ENCODE measurements at regions not wholly inside any gene's neighbourhood (a gene's known extent, or its start where the extent isn't known, plus 50 kb on each side); places are given as distances from the start of the nearest gene placed in this dataset.
"Not testable (repeated sequence)": the region's sequence is repeated elsewhere in the genome, so short reads cannot be mapped to it uniquely, and the experiment has no call there.

DNA sequence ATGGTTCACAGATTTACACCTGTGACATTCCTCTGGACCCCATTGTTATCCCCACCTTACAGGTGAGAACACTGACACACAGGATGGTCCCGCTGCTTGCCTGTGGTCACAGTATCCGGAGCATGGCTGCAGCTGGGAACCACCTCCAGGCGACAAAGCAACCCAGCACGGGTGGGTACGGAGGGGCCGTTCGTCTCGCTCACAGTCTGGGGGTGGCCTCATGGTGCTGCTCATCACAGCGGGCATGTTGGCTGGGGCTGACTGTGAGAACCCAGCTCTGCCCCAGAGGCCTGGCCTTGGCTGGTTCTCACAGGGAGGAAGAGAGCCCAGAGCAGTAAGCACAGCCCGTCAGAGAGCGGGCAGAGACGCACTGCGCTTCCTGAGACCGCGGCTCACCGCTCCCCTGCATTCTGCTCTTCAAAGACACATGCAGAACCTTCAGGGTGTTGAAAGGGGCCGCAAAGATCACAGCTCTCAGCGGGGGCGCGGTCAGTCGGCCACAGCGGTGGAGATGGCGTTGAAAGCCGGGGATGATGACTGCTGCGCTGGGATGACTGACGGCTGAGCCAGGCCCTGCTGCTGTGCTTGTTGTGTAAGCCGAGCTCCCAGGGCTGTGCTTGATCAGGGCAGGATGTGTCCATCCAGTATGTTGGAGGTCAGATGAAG, 423.0 kb downstream of the BRD1 start:
- no peak for DNase-seq

DNA sequence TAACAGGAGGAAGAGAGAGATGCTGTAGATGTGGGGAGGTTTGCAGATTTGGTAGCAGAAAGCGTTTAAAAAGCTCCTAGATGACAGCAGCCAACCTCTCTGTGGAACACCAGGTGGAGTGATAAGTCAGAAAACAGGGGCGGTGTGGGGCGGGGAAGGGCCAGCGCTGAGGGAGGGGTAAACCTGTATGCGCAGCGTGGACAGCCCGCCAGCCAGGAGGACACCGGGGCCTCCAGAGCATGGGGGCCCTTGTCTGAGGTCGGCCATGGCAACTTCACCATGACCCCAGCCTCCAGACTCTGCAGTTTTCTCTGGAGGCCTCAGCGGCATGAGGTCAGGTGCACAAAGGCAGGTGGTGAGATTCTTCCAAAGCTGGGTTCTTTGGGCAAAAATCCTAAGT, 423.7 kb downstream of the BRD1 start:
- DNase-seq: no peak

DNA sequence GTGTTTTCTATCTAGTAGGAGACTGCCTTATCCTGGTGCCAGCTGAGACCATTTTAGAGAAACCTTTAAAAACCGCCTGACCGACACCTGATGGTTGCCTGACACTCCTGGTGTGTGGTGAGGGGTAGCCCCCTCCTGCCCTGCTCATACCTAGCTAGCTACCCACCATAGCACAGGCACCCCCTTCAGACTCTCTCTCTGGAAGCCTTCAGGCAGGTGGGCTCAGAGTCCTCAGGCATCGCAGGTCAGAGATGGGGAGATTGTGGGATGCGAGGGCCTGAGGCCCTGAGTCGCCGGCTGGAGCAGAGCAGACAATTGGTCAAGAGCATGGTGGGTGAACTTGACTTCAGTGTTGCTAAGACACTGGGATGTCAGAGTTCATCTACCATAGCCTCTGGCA, 424.6 kb downstream of the BRD1 start:
- DNase-seq: no peak

DNA sequence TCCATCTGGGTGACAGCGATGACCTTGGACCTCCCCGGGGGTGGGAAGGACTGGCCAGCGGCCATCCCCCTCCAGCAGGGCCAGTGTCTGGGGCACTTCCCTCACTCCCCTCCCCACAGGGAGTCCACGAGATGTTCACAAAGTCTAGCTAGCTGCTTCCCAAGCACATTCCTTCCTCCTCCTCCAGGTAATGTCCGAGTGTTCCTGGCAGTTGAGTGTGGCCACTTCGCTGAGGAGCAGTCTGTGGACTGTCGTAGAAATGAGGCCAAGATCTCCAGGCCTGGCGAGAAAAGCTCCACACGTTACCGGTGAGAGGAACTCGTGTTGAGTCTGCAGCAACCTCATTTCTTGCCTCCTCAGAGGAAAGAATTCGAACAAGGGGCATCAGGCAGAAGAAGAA, 425.5 kb downstream of the BRD1 start:
- DNase-seq: no peak

DNA sequence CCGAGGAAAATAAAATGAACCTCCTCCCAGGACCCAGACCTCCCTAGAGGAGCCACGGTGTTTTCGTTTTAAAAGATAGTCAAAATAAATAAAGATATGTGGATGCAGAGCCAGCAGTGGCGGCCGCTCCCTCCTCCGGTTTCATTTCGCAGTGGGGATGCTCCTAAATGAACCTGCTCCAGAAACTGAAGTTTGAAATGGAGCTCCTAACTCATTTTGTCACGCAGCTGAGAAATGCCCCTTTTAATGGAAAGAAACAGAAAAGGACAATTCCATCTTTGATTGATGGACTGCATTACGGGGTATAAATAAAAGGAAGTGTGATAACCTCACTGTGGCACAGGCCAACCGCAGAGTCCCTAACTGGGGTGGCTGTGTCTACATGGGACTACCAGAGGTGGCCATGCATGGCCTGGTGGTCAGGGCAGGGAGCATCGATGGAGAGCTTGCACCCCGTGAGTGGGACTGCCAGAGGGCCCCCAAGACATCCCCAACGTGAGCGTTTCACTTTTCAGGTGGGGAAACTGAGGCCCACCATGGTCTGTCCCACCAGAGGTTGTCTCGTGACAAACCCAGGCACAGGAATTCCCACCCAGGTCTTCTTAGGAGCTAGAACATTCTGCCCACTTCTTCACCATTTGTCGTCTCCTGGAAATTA, 426.6 kb downstream of the BRD1 start:
- no peak for DNase-seq

DNA sequence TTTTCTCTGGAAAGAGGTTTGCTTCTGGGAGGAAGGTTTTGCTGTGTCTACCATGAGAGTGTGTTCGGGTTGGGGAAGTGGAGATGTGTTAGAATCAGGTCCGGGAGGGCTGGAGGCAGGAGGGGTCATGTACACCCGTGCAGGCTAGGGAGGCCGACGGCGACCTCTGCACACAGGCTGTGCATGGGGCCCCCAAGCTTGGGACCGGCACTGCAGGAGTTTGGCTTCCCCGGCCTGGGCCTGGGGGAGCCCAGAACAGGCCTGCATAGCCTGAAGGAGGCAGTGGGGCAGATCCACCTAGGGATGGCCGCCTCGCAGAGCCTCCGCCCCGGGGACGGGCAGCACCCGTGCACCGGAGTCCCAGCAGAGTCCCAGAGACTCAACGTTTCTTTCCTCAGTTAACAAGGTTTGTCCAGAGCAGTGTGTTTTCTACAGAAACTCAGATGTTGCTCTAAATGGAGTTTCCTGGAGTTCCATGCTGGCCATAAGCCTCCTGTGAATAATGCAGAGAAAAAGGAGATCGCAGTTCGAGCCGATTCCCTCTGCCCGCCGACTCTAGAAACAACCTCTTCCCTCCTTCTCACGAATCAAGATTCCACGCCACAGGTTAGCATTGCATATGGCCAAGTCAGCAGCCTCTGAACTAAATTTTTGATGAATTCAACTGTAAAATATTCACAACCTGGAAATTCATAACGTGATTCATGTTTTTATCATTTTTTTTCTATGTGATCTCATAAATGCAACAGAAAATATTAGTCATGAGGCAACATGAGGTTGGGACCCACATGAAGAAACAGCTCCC, 427.3 kb downstream of the BRD1 start:
- DNase-seq: no peak

DNA sequence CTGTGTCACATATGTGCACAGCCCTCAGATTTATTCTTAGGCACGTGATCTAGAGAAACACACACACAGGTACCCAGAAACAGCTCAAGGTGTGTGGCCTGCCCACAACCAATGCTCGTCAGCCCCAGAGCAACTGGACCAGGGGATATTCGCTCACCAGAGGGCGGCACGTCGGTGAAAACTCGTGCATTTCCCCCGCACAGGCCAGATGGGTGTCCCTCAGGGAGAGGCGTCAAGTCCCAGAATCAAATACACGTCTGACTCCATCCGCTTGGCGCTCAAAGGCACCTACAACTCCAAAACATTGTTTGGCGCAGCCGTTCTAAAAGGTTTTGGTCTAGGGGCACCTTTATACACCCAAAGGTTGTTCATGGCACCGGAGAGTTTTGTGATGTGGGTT, 429.0 kb downstream of the BRD1 start:
- DNase-seq: no peak

DNA sequence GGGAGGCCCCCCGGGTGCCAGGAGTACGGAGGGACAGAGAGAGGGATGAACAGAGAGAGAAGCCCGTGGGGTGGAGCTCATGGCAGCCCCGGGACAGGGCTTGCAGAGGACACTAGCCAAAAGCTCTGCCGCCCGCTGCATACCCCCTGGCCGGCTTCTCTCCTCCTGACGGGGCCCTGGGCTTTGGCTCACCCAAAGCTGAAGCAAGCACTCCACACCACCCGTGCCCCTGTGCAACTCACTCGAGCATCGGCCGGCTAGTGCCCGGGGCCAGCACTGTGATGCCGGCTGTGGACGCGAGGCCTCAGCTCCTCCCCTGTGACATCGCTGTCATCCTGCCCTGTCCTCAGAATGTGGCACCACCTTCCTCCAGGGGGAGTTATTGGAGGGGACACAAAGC, 429.6 kb downstream of the BRD1 start:
- DNase-seq: no peak

DNA sequence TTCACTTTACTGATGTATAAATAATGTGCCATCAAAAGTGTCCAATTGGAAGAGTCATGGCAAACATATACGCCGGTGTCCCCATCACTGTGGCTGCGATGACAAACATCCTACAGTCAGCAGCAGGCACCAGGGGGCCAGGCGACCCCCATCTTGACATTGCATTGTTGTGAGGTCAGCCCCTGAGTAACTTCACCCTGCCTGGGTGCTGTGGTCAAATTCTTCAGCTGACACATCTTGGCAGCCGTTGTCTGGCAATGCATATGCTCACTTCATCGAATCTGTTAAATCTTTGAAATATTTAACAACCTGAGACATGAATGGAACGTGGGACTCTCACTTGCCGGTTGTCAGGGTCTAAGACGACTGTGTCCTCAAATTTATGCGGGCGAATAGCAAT, 430.9 kb downstream of the BRD1 start:
- DNase-seq: no peak

DNA sequence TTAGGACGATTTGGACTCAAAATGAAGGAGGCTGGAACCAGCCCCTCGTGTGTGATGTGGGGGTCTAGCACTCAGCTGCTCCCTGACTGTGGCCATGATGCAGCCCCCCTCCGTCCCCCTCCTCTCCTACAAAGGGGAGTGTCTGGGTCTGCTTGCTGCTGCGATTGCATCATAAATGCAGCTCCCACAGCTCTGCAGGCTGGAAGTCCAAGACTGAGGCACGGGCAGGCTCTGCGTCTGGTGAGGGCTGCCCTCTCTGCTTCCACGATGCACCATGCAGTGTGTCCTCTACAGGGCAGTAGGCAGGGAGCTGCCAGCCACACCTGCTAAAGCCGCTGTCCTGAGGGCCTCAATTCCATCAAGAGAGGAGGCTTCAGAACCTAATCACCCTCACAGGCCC, 432.1 kb downstream of the BRD1 start:
- no peak for DNase-seq

DNA sequence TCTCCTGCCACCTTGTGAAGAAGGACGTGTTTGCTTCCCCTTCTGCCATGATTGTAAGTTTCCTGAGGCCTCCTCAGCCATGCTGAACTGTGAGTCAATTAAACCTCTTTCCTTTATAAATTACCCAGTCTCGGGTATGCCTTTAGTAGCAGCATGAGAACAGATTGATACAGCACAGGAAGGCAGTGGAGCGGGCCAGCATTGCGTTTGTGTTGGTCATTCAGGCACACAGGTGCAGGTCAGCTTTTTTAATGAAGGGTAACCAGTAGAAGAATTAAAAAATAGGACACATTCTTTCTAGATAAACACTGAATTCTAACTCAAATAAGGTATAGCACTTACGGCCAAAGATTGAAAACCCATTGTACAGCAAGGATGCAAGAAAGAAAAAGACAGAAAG, 432.6 kb downstream of the BRD1 start:
- not testable (repeated sequence) for DNase-seq

DNA sequence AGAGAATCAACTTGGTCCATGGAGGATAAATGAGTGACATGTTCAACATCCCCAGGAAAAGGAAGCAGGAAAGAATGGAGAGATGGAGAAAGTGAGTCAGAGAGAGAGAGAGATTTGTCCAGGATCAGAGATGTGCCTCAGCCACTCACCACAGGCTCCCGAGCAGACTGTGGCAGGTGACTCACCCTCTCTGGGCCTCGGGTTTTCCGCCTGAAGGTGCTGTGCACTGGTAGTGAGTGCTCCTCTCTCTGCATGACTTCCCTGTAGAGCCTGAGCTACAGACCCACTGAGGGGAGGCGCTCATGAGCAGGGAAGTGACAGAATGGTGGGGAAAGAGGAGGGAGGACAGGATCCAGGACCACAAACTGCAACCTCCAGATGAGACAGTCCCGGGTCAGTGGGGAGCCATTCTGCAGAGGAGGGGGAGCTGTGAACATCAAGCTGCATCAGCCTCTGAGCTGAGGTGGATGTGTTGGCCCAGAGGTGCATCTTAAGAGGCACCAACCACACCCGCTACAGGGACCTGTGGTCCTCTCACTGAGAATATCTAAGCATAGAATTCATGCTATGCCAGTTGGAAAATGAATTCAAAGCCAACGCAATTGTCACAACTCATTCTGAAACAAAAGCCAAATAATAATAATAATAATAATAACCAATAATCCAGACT, 433.4 kb downstream of the BRD1 start:
- DNase-seq: no peak

DNA sequence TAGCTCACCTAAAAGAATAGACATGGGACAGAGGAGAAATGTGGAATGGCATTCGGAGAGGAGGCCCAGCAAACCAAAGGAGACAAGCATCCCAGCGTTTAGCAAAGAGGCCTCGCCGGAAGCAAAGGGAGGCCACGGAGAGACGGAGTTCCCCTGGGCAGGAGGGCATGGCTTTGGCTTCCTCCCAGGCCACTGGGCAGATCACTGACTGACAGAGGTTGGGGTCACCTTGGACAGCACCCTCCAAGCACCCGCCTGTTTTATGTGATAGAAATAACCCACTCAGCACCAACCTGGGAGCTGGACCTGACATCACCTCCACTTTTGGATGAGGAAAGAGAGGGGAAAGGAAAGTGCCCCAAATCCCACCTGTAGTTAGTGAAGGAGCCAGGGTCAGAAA, 434.1 kb downstream of the BRD1 start:
- no peak for DNase-seq

DNA sequence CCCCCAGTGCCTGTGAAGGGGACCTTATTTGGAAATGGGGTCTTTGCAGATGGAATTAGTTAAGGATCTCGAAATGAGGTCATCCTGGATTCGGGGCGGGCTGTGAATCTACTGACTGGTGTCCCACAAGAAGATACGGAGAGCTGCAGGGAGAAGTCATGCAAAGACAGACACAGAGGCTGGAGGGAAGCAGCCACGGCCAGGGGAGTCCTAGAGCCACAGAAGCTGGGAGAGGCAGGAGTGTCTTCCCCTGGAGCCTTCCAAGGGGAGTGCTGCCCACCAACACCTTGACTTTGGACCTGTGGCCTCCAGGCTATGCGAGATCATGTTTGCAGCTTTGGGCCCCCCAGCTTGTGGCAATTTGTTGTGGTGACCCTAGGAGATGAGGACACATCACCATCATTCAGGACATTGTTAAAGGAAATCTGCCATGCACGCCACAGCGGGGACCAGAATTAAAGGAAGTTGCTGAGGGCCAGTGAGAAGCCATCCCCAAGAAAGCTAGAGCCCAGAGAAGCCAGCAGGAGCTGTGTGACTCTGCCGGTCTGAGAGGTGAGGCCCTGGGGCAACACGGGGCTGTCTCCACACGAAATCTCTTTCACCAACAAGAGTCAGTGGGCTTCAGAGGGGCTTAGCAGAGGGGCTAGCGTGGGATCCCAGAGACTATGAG, 434.7 kb downstream of the BRD1 start:
- no peak for DNase-seq

DNA sequence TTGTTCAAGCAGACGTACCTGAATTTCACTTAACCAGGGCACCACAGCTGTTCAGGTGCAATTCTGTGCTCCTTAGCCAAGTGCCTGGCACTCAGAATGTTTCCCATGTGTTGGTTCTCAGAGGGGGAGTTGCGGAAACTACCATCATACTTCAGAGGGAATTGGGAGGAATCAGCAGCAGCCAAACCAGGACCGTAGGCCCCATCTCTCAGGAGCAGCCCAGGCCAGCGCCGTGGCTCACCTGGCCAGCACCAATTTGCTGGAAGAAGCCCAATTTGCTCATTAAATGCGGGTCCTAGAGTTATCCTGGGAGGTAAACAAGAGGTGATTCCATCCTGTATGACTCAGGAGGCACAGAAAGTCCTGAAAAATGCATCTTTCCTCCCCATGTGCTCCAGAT, 435.4 kb downstream of the BRD1 start:
- no peak for DNase-seq

DNA sequence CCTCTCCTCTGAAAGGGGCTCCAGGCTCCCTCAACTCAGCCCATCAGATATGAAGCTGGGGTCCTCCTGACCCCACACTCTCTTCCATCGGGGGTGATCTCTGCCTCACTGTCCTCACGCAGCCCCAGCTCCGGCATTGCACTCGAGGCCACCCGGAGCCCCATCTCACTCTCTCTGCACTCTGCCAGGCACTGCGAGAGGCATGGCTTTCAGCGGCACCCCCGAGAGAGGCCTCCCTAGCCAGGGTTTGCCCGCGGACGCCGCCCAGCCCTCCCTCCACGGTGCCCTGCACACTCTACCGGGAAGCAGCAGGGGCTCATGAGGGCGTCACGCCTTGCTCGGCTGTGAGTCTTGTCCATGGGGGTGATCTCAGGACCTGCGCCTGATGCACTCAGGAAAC, 436.2 kb downstream of the BRD1 start:
- DNase-seq: no peak

DNA sequence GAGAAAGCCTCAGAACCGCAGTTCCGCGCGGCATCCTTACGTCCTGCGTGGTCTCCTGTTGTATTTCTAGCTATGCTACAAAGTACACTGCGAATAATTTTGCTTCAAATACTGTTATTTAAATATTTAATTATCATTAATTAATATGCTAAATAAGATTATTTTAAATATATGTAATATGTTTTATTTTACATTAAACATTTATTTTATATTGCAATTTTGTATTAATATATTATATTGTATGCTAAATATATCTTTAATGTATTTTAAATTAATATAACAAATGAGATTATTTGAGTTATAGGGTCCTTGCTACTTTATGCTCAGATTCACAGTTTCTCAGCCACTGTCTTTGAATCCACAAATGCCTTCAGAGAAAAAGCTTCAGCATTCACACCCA, 436.7 kb downstream of the BRD1 start:
- DNase-seq: no peak

DNA sequence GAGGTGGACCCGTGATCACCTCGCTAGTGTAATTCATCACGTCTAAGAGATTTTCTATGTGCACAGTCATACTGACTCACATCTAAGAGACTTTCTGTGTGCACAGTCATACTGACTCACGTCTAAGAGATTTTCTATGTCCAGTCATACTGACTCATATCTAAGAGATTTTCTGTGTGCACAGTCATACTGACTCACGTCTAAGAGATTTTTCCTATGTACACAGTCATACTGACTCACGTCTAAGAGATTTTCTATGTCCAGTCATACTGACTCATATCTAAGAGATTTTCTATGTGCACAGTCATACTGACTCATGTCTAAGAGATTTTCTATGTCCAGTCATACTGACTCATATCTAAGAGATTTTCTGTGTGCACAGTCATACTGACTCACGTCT, 443.8 kb downstream of the BRD1 start:
- DNase-seq: not testable (repeated sequence)

DNA sequence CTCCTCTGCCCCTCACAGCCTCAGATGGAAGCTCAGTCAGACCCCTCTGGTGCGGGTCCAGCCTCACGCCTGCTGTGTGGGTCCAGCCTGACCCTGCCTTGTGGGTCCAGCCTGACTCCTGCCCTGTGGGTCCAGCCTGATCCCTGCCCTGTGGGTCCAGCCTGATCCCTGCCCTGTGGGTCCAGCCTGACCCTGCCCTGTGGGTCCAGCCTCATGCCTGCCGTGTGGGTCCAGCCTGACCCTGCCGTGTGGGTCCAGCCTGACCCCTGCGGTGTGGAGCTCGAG, 445.3 kb downstream of the BRD1 start:
- DNase-seq: no peak

DNA sequence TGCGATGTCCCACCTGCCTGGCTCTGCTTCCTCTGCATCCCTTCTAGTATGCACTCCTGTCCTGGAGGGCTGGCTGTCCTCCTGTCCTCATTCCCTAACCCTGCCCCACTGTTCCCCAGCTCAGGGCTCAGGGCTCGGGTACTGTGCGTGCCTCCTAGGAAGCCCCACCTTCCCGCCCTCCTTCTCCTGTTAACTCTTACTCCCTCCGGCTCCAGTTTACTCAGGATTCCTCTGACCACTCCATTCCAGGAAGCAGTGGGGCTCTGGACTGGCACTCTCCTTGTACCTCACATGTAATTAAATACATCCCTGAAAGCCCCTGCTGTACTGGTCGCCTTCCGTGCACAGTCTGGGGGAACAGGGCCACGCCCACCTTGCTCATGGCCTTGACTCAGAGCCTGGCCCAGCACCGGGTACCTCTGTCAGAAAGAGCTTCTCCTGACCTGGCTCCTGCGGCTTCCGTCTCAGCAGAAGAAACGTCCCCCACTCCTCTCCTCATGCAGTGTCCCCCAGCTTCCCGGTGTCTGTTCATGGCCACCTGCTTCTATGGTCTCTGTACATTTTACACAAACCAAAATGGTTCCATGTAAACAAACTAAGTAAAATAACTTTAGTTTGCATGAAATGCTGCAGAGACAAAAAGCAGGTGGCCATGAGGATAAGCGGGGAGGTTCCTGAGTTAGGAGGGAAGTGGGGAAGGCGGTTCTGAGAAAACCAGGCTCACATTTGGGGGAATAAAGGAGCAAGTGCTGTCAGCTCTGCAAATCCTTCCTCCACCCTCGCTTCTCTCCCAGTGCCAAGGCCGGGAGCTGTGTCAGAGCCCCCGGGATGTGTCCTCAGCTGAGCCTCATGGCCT, 445.9 kb downstream of the BRD1 start:
- no peak for DNase-seq

DNA sequence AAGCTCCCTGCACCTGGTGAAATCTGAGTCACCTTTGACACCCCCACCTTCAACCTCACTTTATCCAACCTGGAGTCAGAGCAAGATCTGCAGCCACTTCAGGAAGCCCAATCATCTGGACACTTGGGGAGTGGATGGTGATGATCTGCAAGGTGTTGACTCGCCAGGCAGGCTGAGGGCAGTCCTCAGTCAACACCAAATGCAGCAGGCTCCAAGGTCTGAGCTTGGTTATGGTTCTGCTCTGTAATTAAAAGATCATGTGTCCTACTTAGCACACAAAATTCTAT, 446.9 kb downstream of the BRD1 start:
- no peak for DNase-seq

DNA sequence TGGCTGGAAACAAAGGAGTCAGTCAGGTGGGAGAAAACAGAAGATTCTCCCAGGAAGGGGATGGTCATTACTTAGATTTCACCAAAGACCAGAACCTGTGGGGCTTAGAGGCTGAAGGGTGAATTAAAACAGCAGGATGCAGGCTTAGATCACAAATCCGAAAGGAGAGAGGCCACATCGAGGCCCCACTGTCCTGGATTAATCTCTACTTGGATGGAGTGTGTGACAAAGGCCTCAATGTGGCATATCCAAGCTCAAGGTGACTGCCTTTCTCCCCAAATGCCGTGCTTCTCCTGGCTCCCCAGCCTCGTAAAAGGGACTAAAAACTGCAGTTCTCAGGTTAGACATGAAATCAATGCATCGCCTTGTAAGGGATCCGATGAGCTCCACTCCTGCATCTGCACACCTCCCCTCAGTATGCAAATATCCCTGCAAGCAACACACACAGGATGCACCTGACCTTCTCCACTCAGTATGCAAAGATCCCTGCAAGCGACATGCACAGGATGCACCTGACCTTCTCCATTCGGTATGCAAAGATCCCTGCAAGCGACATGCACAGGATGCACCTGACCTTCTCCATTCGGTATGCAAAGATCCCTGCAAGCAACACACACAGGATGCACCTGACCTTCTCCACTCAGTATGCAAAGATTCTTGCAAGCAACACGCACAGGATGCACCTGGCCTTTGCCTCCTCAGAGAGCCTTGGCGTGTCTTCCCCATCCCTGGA, 447.4 kb downstream of the BRD1 start:
- no peak for DNase-seq
